Prostate gland (tissue), 2 donors: ENCODE measurements at regions not wholly inside any gene's neighbourhood (a gene's known extent, or its start where the extent isn't known, plus 50 kb on each side); places are given as distances from the start of the nearest gene placed in this dataset.

Experiments used
- DNase-seq: peaks from one replicate; pipeline ENCODE4 v3.0.0-alpha.2; 2019; ENCODE audit warnings: low spot score
- H3K27ac ChIP-seq, 2 donors: fragments of 200-600 bp; sonication (generic); 2 replicates each; pipeline ENCODE4 v1.5.1; 2017 to 2019
- H3K27me3 ChIP-seq: fragments of 200-600 bp; sonication (generic); replicated peaks from 2 replicates; pipeline ENCODE4 v1.5.1; 2019; ENCODE audit not compliant: insufficient read depth
- H3K36me3 ChIP-seq, 2 donors: fragments of 200-600 bp; sonication (generic); 1 replicate in 1 of 2; 2 replicates in 1 of 2; pipeline versions ENCODE4 v1.5.1 to v1.8.1; 2017 to 2019
- H3K4me1 ChIP-seq: fragments of 200-600 bp; sonication (generic); replicated peaks from 2 replicates; pipeline ENCODE4 v1.5.1; 2019
- H3K4me3 ChIP-seq, 2 donors: fragments of 200-600 bp; sonication (generic); 2 replicates each; pipeline ENCODE4 v1.5.1; 2017 to 2019
- H3K9me3 ChIP-seq: fragments of 200-600 bp; sonication (generic); 2 replicates; pipeline ENCODE4 v1.5.1; 2017
- POLR2A ChIP-seq: fragments of 450-650 bp; IDR thresholded peaks from one replicate; pipeline ENCODE4 v1.6.1; 2016; ENCODE audit warnings: antibody characterized with exemption, mild to moderate bottlenecking
- POLR2AphosphoS5 ChIP-seq: sonication (generic); formaldehyde crosslinking; IDR thresholded peaks from one replicate; pipeline ENCODE4 v1.6.1; 2017; ENCODE audit warnings: antibody characterized with exemption
- WGBS: methylation state at CpG from one replicate; pipeline ENCODE4 v1.1.5; 2018; 5-methylcytosine and 5-hydroxymethylcytosine counted together
- intact Hi-C: fragments of 100-400 bp; cut with DNase I; formaldehyde crosslinking; loops from one replicate; pipeline ENCODE4 v1.14.2; 2022
- TF ChIP-seq, protein P1 (sequence below), 4 experiments: fragments of 200-600 bp in 2 of 4; fragments of 450-650 bp in 2 of 4; sonication (generic) in 2 of 4; IDR thresholded peaks; 1 replicate in 3 of 4; 2 replicates in 1 of 4; pipeline ENCODE4 v1.5.1; 2016 to 2019; ENCODE audit warnings: antibody characterized with exemption in 4 of 4, mild to moderate bottlenecking in 2 of 4, moderate library complexity in 2 of 4

DNA sequence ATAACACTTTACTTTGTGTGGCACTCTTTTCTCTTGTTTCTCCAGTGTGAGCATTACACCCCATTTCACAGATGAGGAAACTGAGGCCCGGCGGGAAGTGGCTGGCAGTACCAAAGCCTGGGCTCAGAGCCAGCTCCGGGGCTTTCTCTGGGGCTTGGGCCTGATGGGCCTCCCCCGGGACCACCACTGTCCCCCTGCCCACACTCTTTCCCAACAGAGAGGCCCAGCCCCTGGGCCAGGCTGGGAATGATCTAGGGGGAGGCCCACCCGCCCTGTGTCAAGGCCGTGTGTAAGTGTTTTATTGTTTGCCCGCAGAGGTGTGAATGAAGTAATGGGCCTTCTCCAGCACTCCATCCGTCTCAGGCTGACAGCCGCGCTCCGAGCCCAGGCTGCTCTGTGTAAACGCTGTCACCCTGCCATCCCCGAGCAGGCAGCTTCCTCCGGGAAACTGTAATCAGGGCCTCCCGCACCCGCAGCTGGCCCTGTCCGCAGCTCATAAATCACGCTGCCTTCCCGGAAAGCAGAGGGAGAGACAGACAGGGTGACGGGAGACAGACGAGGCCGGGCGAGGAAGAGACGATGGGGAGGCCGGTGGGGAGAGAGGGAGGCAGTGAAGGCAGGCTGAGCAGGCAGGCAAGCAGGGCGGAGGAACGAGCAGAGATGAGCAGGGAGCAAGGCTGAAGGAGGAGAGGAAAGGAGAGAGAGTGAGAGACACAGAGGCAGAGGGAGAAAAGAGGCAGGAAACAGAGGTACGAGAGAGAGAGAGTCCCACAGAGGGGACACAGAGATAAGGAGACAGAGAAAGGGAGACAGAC, 109.7 kb upstream of the ZBTB40 start:
- peak; percentile 69 for DNase-seq
- Histone ChIP-seq H3K27ac (peak overlapping the region; percentile 17 to 20), H3K9me3 (no peaks in the 10 kb centered on the region), H3K4me3 (no peak overlapping the region), H3K27me3 (no peaks in the 10 kb centered on the region), H3K36me3 (no peaks in the 10 kb centered on the region), H3K4me1 (no peaks in the 10 kb centered on the region)
- TF ChIP-seq, protein P1, sequence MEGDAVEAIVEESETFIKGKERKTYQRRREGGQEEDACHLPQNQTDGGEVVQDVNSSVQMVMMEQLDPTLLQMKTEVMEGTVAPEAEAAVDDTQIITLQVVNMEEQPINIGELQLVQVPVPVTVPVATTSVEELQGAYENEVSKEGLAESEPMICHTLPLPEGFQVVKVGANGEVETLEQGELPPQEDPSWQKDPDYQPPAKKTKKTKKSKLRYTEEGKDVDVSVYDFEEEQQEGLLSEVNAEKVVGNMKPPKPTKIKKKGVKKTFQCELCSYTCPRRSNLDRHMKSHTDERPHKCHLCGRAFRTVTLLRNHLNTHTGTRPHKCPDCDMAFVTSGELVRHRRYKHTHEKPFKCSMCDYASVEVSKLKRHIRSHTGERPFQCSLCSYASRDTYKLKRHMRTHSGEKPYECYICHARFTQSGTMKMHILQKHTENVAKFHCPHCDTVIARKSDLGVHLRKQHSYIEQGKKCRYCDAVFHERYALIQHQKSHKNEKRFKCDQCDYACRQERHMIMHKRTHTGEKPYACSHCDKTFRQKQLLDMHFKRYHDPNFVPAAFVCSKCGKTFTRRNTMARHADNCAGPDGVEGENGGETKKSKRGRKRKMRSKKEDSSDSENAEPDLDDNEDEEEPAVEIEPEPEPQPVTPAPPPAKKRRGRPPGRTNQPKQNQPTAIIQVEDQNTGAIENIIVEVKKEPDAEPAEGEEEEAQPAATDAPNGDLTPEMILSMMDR (IDR thresholded peaks at IDR 0.05), result no peak
- TF ChIP-seq POLR2A, result no peak
- peak; percentile 79 for TF ChIP-seq POLR2AphosphoS5
- 7% methylated on average over 28 of the region's 28 CpGs for whole genome bisulfite sequencing
- intact Hi-C loops, result no loop called here

DNA sequence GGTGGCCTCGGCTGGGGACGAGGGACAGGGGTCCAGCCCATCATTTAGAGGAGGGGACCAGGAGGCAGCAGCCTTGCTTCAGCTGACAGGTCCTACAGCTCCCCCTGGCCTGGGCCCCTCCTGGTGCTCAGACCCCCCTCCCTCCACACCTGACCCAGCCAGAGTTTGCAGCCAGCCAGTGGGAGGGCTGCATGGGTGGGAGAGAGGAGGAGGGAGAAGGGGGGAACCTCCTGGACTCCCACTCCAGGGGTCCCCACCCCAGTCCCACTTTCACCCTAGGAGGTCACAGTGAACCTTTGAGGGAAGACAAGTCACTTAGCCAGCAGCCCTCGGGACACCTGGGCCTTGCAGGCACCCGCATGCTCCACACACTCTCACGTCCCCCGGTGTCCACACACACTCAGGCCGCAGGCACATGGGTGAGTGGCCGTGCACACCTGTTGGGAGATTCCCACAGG, 108.9 kb upstream of the ZBTB40 start:
- no peak overlapping the region for H3K4me3 ChIP-seq
- no peaks in the 10 kb centered on the region for H3K27me3 ChIP-seq
- 76% methylated on average over 6 of the region's 8 CpGs for WGBS
- DNase-seq, result no peak
- no peaks in the 10 kb centered on the region for H3K4me1 ChIP-seq
- H3K27ac ChIP-seq, result peak overlapping the region; percentile 17 to 20
- intact Hi-C loops, result no loop called here
- no peaks in the 10 kb centered on the region for H3K36me3 ChIP-seq
- no peak for TF ChIP-seq POLR2AphosphoS5
- TF ChIP-seq, protein P1 (IDR thresholded peaks at IDR 0.05), result no peak
- TF ChIP-seq POLR2A, result no peak
- H3K9me3 ChIP-seq, result no peaks in the 10 kb centered on the region

DNA sequence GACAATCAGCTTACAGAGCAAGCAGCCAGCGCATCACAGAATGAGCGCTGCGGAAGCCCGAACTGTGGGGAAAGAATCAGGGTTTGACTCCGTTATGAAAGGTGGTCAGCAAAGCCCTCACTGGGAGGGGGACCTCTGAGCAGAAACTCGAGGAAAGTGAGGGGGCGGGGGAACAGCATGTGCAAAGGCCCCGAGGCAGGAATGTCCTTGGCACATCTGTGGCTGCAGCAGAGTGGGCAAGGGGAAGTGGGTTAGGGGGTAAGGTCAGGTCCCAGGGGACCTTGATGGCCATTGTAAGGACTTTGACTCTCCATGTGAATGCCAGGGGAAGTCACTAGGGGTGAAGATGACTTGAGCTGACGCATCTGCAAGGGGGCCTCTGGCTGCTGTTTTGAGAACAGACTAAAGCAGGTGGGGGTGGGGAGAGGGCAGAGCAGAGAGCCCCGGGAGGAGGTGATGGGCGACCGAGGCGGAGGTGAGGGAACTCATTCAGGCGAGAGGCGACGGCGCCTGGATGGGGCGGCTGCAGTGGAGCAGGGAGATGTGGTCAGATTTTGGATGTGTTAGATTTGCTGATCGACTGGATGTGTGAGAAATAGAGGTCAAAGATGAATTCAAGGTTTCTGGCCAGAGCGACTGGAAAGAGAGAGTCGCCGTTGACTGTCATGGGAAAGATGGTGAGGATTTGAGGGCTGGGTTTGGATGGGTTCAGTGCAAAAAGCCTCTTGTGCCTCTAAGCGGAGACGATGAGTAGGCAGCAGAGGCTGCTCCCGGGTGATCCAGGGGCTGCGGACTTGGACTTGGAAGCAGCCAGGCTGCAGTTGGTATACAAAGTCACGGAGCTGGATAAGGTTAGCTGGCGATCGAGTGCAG, 108.0 kb upstream of the ZBTB40 start:
- H3K4me1 ChIP-seq, result no peaks in the 10 kb centered on the region
- no peak overlapping the region for H3K4me3 ChIP-seq
- DNase-seq, result no peak
- H3K36me3 ChIP-seq, result no peaks in the 10 kb centered on the region
- no peak overlapping the region for H3K27ac ChIP-seq
- WGBS, result 77% methylated on average over 29 of the region's 29 CpGs
- no peaks in the 10 kb centered on the region for H3K9me3 ChIP-seq
- intact Hi-C loops, result no loop called here
- no peak for TF ChIP-seq POLR2A
- no peak for TF ChIP-seq POLR2AphosphoS5
- TF ChIP-seq, protein P1 (IDR thresholded peaks at IDR 0.05), result no peak
- no peaks in the 10 kb centered on the region for H3K27me3 ChIP-seq

DNA sequence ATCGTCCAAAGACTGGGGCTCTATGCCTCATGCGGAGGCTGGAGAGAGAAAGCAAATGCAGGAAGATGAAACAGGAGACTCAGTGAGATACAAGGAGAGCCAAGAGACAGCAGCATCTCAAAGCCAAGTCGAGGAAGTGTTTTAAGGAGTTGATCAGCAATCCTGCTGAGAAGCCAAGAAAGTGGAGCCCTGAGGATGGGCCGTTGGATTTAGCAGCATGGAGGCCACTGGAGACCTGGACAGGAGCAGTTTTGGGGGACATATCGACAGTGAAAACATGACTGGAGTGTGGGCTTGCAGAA, 107.4 kb upstream of the ZBTB40 start:
- no peaks in the 10 kb centered on the region for H3K36me3 ChIP-seq
- 57% methylated on average over 5 of the region's 5 CpGs for WGBS
- H3K27ac ChIP-seq, result no peak overlapping the region
- no peak overlapping the region for H3K4me3 ChIP-seq
- intact Hi-C loops, result no loop called here
- no peaks in the 10 kb centered on the region for H3K4me1 ChIP-seq
- no peaks in the 10 kb centered on the region for H3K27me3 ChIP-seq
- no peak for DNase-seq
- TF ChIP-seq, protein P1 (IDR thresholded peaks at IDR 0.05), result no peak
- no peaks in the 10 kb centered on the region for H3K9me3 ChIP-seq
